Medulla oblongata (tissue), 1 donor: ENCODE measurements at regions not wholly inside any gene's neighbourhood (a gene's known extent, or its start where the extent isn't known, plus 50 kb on each side); places are given as distances from the start of the nearest gene placed in this dataset.

Experiments used
- DNase-seq: peaks from one replicate; pipeline ENCODE4 v3.0.0-alpha.2; 2015; ENCODE audit errors: extremely low spot score

GRCh38 chr5:160903076-160903475 is 51.1 kb upstream of the ATP10B start:
- DNase-seq, result no peak
